HL-60/S4 treated with phorbol 12-myristate 13-acetate at 8.2 ng/mL for 4 days and 3 days (cell line): ENCODE measurements at regions not wholly inside any gene's neighbourhood (a gene's known extent, or its start where the extent isn't known, plus 50 kb on each side); places are given as distances from the start of the nearest gene placed in this dataset.

Experiments used
- in situ Hi-C: fragments of 300-500 bp; cut with MboI; formaldehyde crosslinking; loops from 2 replicates; pipeline ENCODE4 v1.15.0; 2022; ENCODE audit warnings: low sequenced_read_pairs

GRCh38 chr12:92540782-92541423 is 161.9 kb upstream of the PLEKHG7 start:
- in situ Hi-C loops: no loop called here

GRCh38 chr12:92539976-92540781 is 162.6 kb upstream of the PLEKHG7 start:
- in situ Hi-C loops: no loop called here

- in situ Hi-C loops: no loop called here
These were observed 163.6 kb upstream of the PLEKHG7 start for GRCh38 chr12:92539110-92539749.

- in situ Hi-C loops: no loop called here
These were observed 165.4 kb upstream of the PLEKHG7 start for GRCh38 chr12:92537290-92537960.

- in situ Hi-C loops: no loop called here
These were observed 166.8 kb upstream of the PLEKHG7 start for GRCh38 chr12:92535961-92536360.

- in situ Hi-C loops: no loop called here
These were observed 169.4 kb upstream of the PLEKHG7 start for GRCh38 chr12:92533280-92533890.

- in situ Hi-C loops: no loop called here
These were observed 172.1 kb upstream of the PLEKHG7 start for GRCh38 chr12:92530706-92531105.

GRCh38 chr12:92529944-92530343 is 172.8 kb upstream of the PLEKHG7 start:
- in situ Hi-C loops: no loop called here

- in situ Hi-C loops: no loop called here
These were observed 174.2 kb upstream of the PLEKHG7 start for GRCh38 chr12:92528586-92528985.

- in situ Hi-C loops: no loop called here
These were observed 174.7 kb upstream of the PLEKHG7 start for GRCh38 chr12:92528097-92528496.

- in situ Hi-C loops: no loop called here
These were observed 178.3 kb upstream of the PLEKHG7 start for GRCh38 chr12:92524489-92524888.

GRCh38 chr12:92520511-92520910 is 182.3 kb upstream of the PLEKHG7 start:
- in situ Hi-C loops: no loop called here

GRCh38 chr12:92519284-92519683 is 183.5 kb upstream of the PLEKHG7 start:
- in situ Hi-C loops: no loop called here

- in situ Hi-C loops: no loop called here
These were observed 184.7 kb upstream of the PLEKHG7 start for GRCh38 chr12:92518071-92518470.

- in situ Hi-C loops: no loop called here
These were observed 186.6 kb upstream of the PLEKHG7 start for GRCh38 chr12:92516277-92516600.

GRCh38 chr12:92513231-92513730 is 189.5 kb upstream of the PLEKHG7 start:
- in situ Hi-C loops: no loop called here

GRCh38 chr12:92511786-92512185 is 191.0 kb upstream of the PLEKHG7 start:
- in situ Hi-C loops: no loop called here

- in situ Hi-C loops: no loop called here
These were observed 193.5 kb upstream of the PLEKHG7 start for GRCh38 chr12:92509156-92509738.

- in situ Hi-C loops: no loop called here
These were observed 195.9 kb upstream of the PLEKHG7 start for GRCh38 chr12:92506891-92507290.

- in situ Hi-C loops: no loop called here
These were observed 196.3 kb upstream of the PLEKHG7 start for GRCh38 chr12:92506460-92506859.
